GM12872 (cell line): ENCODE measurements at regions not wholly inside any gene's neighbourhood (a gene's known extent, or its start where the extent isn't known, plus 50 kb on each side); places are given as distances from the start of the nearest gene placed in this dataset.

Experiments used
- TF ChIP-seq, protein P1 (sequence below): IDR thresholded peaks from 3 replicates; pipeline ENCODE4 v1.5.1; 2011; ENCODE audit warnings: low read depth, mild to moderate bottlenecking, low read length, moderate library complexity; ENCODE audit not compliant: insufficient read depth

DNA sequence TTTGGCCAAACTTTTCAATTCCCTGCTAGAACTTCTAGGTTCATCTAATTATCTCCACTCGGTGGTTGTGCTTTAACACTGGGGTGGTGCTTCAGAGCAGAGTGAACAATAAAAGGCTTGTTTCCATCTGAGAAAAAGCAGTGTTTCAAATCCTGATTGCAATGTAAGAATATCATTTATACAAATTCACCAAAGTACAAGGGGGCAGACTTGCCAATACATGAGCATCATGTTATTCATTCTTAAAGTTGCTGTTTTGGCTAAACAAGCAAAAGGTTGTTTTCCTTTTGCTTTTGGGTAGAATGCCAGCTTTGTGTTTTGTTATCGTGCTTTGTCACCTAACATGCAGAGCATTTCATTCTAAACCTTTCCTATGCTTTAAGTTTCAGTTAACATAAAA, 78.5 kb upstream of the UBAC2 start:
- TF ChIP-seq, protein P1, sequence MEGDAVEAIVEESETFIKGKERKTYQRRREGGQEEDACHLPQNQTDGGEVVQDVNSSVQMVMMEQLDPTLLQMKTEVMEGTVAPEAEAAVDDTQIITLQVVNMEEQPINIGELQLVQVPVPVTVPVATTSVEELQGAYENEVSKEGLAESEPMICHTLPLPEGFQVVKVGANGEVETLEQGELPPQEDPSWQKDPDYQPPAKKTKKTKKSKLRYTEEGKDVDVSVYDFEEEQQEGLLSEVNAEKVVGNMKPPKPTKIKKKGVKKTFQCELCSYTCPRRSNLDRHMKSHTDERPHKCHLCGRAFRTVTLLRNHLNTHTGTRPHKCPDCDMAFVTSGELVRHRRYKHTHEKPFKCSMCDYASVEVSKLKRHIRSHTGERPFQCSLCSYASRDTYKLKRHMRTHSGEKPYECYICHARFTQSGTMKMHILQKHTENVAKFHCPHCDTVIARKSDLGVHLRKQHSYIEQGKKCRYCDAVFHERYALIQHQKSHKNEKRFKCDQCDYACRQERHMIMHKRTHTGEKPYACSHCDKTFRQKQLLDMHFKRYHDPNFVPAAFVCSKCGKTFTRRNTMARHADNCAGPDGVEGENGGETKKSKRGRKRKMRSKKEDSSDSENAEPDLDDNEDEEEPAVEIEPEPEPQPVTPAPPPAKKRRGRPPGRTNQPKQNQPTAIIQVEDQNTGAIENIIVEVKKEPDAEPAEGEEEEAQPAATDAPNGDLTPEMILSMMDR = no peak

DNA sequence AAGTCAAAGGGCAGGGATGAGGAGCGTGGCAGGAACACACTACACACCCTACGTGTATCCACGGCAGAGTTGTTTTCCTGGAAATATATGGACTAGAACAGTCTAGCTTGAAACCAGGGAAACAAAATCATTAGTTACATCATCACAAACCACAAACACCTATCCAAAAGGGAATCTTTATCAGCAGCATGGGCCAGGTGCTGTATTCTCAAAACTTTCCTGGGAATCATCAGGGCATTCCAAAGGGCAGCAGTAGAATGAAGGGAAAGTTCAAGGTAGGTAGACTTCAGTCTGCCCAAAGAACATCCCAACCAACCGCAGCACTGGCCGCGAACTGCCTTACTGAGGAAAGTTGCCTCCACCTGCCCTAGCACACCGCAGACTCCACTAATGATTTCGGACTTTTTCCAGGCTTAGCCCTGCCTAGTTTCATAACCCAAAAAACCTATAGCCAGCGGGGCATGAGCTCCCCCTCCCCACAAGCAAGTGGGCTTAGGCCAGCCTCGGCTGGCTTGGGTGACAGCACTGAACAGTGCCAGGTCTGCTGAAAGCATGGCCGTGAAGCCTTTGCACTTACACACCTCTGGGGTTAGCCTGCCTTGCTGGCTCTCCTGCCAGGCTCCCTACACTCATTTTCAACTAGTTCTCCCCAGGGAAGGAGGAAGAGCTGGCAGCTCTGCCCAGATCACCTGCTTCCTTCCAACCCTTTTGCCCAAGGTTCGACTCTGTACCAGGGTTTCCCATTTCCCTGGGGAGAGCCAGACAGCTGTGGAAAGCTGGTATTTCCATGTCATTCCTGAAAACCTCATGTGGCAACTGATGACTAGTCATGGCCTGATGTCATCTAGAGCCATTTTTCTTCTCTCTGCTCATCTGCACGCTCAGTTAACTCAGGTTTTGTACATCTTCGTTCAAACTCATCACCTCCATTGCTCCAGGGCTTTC, 77.3 kb upstream of the UBAC2 start:
- TF ChIP-seq, protein P1 = no peak

DNA sequence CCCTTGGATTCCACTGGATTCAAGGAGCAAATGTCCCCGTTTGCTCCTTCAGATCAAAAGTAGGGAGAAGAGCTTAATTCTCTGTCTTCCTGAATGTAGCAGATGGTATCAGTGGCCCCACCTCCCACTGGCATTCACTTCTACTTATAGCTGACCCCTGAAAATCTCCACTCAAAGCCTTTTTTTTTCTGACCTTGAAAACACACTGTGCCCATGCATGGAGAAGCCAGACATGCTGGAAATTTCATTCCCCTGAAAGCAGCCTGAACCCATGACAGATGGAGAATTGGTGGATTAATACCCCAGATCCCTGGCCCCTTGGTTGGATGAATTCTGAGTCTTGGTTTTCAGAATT, 76.6 kb upstream of the UBAC2 start:
- TF ChIP-seq, protein P1 = no peak

DNA sequence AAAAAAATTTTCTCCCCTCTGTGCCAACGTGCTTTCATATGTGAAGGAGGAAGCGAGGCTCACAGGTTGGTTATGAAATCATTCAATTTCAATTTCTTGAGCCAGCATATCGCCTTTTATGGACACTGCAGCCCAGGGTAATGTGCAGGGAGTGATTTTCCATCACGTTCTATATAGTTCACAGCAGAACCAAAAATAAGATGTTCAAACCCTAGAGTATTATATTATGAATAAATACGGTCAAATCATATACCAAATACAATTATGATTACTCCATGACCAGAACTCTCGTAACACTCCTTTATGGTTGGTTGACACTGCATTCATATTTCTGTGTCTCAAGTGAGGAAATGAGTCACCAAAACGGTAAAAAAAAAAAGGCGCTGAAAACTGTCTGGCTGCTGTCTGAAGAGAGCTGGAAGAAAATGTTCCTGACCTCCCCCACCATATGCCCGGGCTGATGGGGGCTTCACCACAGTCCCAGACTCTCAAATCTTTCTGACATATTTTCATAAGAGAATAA, 75.8 kb upstream of the UBAC2 start:
- TF ChIP-seq, protein P1 = no peak

DNA sequence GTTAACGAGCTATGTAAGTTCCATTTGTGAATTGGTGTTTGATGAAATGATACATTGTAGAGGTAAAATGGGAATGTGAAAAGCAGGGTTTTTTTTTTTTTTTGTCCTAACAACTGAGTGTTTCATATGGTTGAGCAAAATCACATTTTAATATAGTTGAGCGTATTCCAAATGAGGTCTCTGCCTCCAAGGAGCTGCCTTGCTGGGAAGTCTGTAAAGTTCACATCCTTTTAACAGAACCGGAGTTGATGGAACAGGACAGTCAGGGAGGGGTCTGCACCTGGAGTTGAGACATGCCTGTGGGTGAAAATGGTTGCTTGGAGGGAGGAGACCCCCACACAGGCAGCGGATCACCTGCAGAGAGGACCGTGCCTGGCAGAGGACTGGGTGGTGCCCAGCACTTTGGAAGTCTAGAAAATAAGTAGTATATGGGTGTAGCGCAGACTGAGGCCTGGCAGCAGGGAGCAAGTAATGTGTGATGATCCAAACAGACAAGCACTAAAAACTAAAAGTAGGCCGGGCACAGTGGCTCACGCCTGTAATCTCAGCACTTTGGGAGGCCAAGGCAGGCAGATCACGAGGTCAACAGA, 75.2 kb upstream of the UBAC2 start:
- TF ChIP-seq, protein P1 = no peak

DNA sequence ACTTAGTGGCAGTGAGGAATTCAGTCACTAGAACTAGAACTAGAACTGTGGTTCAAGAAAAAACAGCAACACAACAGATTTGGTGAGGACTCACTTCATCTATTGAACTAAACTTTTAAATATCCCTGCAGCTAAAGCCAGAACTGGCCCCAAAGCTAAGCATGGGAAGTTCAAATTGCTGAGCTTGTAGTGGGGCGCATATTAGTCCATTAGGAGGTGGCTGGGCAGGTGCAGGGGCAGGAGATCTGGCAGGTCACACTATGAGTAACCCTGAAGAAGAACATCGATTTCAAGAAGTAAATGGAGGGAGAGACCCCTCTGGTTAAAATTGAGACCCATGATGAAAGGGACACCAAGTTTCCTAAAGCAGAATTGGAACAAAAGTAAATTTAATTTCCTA, 73.8 kb upstream of the UBAC2 start:
- TF ChIP-seq, protein P1 = no peak

DNA sequence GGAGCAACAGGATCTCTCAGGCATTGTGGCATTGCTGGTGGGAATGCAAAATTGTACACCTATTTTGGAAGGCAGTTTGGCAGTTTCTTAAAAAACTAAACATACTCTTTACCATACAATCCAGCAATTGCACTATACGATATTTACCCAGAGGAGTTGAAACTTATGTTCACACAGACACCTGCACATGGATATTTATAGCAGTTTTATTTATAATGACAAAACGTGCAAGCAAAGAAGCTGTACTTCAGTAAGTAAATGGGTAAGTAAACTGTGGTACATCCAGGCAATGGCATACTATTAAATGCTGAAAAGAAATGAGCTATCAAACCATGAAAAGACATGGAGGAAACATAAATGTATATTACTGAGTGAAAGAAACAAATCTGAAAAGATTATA, 71.6 kb upstream of the UBAC2 start:
- TF ChIP-seq, protein P1 = no peak
